ENCODE measurements at regions not wholly inside any gene's neighbourhood (a gene's known extent, or its start where the extent isn't known, plus 50 kb on each side); places are given as distances from the start of the nearest gene placed in this dataset.

- TF ChIP-seq AFF4 (CRISPR knock-in tag; IDR thresholded peaks at IDR 0.05; ENCODE audit: borderline replicate concordance): no peak
- no peak for TF ChIP-seq ZNF532 (CRISPR knock-in tag; IDR thresholded peaks at IDR 0.05; ENCODE audit: borderline replicate concordance)
- no peak for TF ChIP-seq ATF2 (CRISPR knock-in tag; IDR thresholded peaks at IDR 0.05; ENCODE audit: borderline replicate concordance, low read depth)
- no peak for TF ChIP-seq GTF2I (CRISPR knock-in tag; conservative IDR thresholded peaks at IDR 0.05)
- TF ChIP-seq TCF7 (CRISPR knock-in tag; IDR thresholded peaks at IDR 0.05; ENCODE audit: low read depth): no peak
Observed at GRCh38 chr14:38505973-38506249, 250.0 kb upstream of the CLEC14A start (continued).

GRCh38 chr14:38505221-38505972, 249.5 kb upstream of the CLEC14A start:
- POLR2A ChIA-PET: no interaction called here
- CTCF ChIA-PET: no interaction called here
- H3K27ac Mint-ChIP-seq: no peak overlapping the region
- H3K9me3 Mint-ChIP-seq: peaks cover 4% of the 10 kb centered on the region; the same call in 1 of the 2 replicates
- no peak overlapping the region for H3K4me3 Mint-ChIP-seq
- H3K4me1 Mint-ChIP-seq: 0 out of 2 replicates have a peak, but pooled peaks cover 2% of the 10 kb centered on the region
- ATAC-seq: no peak
- H3K36me3 Mint-ChIP-seq: no peaks in the 10 kb centered on the region
- no peak for DNase-seq (ENCODE audit: low spot score)
- no peaks in the 10 kb centered on the region for H3K27me3 Mint-ChIP-seq (ENCODE audit: low read depth)
- TF ChIP-seq ZNF396 (CRISPR knock-in tag; IDR thresholded peaks at IDR 0.05; ENCODE audit: borderline replicate concordance) (no peak), ZSCAN18 (CRISPR knock-in tag; IDR thresholded peaks at IDR 0.05) (no peak), MXD4 (CRISPR knock-in tag; IDR thresholded peaks at IDR 0.05; ENCODE audit: borderline replicate concordance) (no peak), JAZF1 (CRISPR knock-in tag; IDR thresholded peaks at IDR 0.05) (no peak), AFF4 (CRISPR knock-in tag; IDR thresholded peaks at IDR 0.05; ENCODE audit: borderline replicate concordance) (no peak)

Data from WTC11 (cell line).